K562 (cell line): ENCODE measurements at regions not wholly inside any gene's neighbourhood (a gene's known extent, or its start where the extent isn't known, plus 50 kb on each side); places are given as distances from the start of the nearest gene placed in this dataset.
A peak's percentile ranks its signal among the peaks of the same experiment; 100 is the strongest.

ENCODE experiments used
- FOSL1 ChIP-seq: fragments of 200-800 bp; sonication (Bioruptor generic); conservative IDR thresholded peaks from 2 replicates; pipeline ENCODE4 v1.6.1; 2016; ENCODE audit warnings: missing genetic modification characterization, missing compliant biosample characterization
- HSF4 ChIP-seq: fragments of 250-450 bp; sonication (Bioruptor Pico); IDR thresholded peaks from 2 replicates; pipeline ENCODE4 v2.1.2; 2022; ENCODE audit warnings: mild to moderate bottlenecking, moderate library complexity, borderline replicate concordance
- MTA3 ChIP-seq: fragments of 450-650 bp; formaldehyde crosslinking; IDR thresholded peaks from 2 replicates; pipeline ENCODE4 v1.6.1; 2017; ENCODE audit warnings: mild to moderate bottlenecking, borderline replicate concordance
- NELFE ChIP-seq: IDR thresholded peaks from 2 replicates; pipeline ENCODE4 v1.6.1; 2011; ENCODE audit warnings: mild to moderate bottlenecking; ENCODE audit not compliant: insufficient read depth, insufficient read length
- RBFOX2 ChIP-seq: fragments of 200-400 bp; formaldehyde crosslinking; IDR thresholded peaks from 2 replicates; pipeline ENCODE4 v1.6.1; 2017; ENCODE audit warnings: low read depth, mild to moderate bottlenecking, low read length, moderate library complexity
- RBM39 ChIP-seq: fragments of 200-400 bp; formaldehyde crosslinking; optimal IDR thresholded peaks from 2 replicates; pipeline ENCODE3; 2018; ENCODE audit warnings: low read depth, low read length
- REST ChIP-seq, 2 experiments: fragments of 450-650 bp; formaldehyde crosslinking in 1 of 2; IDR thresholded peaks; 2 replicates each; pipeline versions ENCODE4 v1.4.0 to v1.6.1; 2014 to 2020; ENCODE audit warnings: mild to moderate bottlenecking in 2 of 2, borderline replicate concordance in 1 of 2, low read depth in 1 of 2
- TRIM28 ChIP-seq: fragments of 450-650 bp; IDR thresholded peaks from 2 replicates; pipeline ENCODE4 v1.6.1; 2017
- ZC3H11A ChIP-seq: IDR thresholded peaks from 2 replicates; pipeline ENCODE4 v1.6.1; 2012; ENCODE audit warnings: low read depth, low read length, improper control_type of control experiment
- ZNF239 ChIP-seq: fragments of 250-450 bp; sonication (Bioruptor Pico); IDR thresholded peaks from 2 replicates; pipeline ENCODE4 v1.4.0; 2020; ENCODE audit warnings: mild to moderate bottlenecking
- ZNF561 ChIP-seq: fragments of 450-650 bp; formaldehyde crosslinking; conservative IDR thresholded peaks from 2 replicates; pipeline ENCODE4 v1.4.0; 2020; ENCODE audit warnings: mild to moderate bottlenecking, moderate library complexity
- ZNF583 ChIP-seq: fragments of 250-450 bp; sonication (Bioruptor Pico); IDR thresholded peaks from 2 replicates; pipeline ENCODE4 v1.4.0; 2020
- ZNF699 ChIP-seq: fragments of 250-450 bp; sonication (Bioruptor Pico); IDR thresholded peaks from 2 replicates; pipeline ENCODE4 v1.8.0; 2021; ENCODE audit warnings: mild to moderate bottlenecking, moderate library complexity; ENCODE audit not compliant: insufficient replicate concordance

GRCh38 chr1:212558693-212559480 lies 49.7 kb upstream of the ATF3 start (continued):
- peak; percentile 29; the same call in 1 of the 2 replicates for TF ChIP-seq REST (IDR thresholded peaks at IDR 0.05; ENCODE audit: borderline replicate concordance)
- 0 out of 2 replicates have a peak, but pooled peaks have one; percentile 26 for TF ChIP-seq REST (CRISPR knock-in tag; IDR thresholded peaks at IDR 0.05; ENCODE audit: low read depth)
- TF ChIP-seq RBM39 = no peak
- peak; percentile 100 for TF ChIP-seq FOSL1
- peak; percentile 58; the same call in 1 of the 2 replicates for TF ChIP-seq ZNF239 (CRISPR knock-in tag)
- TF ChIP-seq ZNF699 (CRISPR knock-in tag) = no peak
- TF ChIP-seq ZC3H11A = no peak
- 0 out of 2 replicates have a peak, but pooled peaks have one; percentile 10 for TF ChIP-seq TRIM28
- TF ChIP-seq ZNF583 = peak; percentile 45
- no peak for TF ChIP-seq ZNF561 (CRISPR knock-in tag)
- peak; percentile 95 for TF ChIP-seq RBFOX2
- TF ChIP-seq NELFE = no peak
- peak; percentile 62 for TF ChIP-seq MTA3
- no peak for TF ChIP-seq HSF4
